ENCODE measurements at regions not wholly inside any gene's neighbourhood (a gene's known extent, or its start where the extent isn't known, plus 50 kb on each side); places are given as distances from the start of the nearest gene placed in this dataset.

DNA sequence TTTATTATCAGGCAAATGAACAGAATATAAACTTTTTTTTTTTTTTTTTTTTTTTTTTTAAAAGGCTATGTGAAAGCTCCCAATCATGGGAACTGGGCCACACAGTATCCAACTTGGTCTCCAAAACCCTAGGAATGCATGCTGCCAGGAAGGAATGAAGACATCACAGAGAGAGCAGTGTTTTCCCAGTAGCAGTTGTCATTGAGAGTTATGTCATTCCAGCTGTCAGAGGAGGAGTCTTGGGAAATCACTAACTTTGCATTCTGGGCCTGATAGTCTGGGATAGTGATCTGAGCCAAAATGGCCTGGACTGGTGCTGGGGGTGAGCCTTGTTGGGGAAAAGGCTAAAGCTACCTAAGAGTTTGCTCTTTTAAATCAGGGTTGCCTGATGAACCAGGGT, 231.3 kb upstream of the MAP3K7 start:
- Histone ChIP-seq H3K27me3 (ENCODE audit: insufficient read depth in 3 of 3, low read length in 2 of 3) (no peaks in the 10 kb centered on the region), H3K27ac (no peak overlapping the region), H3K36me3 (ENCODE audit: insufficient read depth in 1 of 2, low read depth in 1 of 2) (no peaks in the 10 kb centered on the region), H3K4me3 (no peak overlapping the region), H3K4me1 (no peaks in the 10 kb centered on the region), H3K9me3 (no peaks in the 10 kb centered on the region)
- TF ChIP-seq, protein P1, sequence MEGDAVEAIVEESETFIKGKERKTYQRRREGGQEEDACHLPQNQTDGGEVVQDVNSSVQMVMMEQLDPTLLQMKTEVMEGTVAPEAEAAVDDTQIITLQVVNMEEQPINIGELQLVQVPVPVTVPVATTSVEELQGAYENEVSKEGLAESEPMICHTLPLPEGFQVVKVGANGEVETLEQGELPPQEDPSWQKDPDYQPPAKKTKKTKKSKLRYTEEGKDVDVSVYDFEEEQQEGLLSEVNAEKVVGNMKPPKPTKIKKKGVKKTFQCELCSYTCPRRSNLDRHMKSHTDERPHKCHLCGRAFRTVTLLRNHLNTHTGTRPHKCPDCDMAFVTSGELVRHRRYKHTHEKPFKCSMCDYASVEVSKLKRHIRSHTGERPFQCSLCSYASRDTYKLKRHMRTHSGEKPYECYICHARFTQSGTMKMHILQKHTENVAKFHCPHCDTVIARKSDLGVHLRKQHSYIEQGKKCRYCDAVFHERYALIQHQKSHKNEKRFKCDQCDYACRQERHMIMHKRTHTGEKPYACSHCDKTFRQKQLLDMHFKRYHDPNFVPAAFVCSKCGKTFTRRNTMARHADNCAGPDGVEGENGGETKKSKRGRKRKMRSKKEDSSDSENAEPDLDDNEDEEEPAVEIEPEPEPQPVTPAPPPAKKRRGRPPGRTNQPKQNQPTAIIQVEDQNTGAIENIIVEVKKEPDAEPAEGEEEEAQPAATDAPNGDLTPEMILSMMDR (IDR thresholded peaks at IDR 0.05) = no peak
- peak in 1 of 4 donors; percentile 19 for ATAC-seq
- DNase-seq = no peak
- intact Hi-C loops (cut with DNase I) = no loop called here

GRCh38 chr6:90816764-90817163, 229.9 kb upstream of the MAP3K7 start:
- H3K36me3 ChIP-seq (ENCODE audit: insufficient read depth in 1 of 2, low read depth in 1 of 2) = no peaks in the 10 kb centered on the region
- no peaks in the 10 kb centered on the region for H3K27me3 ChIP-seq (ENCODE audit: insufficient read depth in 3 of 3, low read length in 2 of 3)
- WGBS, 3 donors = 87 to 90% (median 88%) methylated on average over 2 of the region's 2 CpGs
- DNase-seq (no peak), ATAC-seq (no peak)
- H3K9me3 ChIP-seq = no peaks in the 10 kb centered on the region
- TF ChIP-seq, protein P1 (IDR thresholded peaks at IDR 0.05) = no peak
- intact Hi-C loops (cut with DNase I) = no loop called here
- H3K27ac ChIP-seq = no peak overlapping the region
- H3K4me1 ChIP-seq = no peaks in the 10 kb centered on the region
- H3K4me3 ChIP-seq = no peak overlapping the region

DNA sequence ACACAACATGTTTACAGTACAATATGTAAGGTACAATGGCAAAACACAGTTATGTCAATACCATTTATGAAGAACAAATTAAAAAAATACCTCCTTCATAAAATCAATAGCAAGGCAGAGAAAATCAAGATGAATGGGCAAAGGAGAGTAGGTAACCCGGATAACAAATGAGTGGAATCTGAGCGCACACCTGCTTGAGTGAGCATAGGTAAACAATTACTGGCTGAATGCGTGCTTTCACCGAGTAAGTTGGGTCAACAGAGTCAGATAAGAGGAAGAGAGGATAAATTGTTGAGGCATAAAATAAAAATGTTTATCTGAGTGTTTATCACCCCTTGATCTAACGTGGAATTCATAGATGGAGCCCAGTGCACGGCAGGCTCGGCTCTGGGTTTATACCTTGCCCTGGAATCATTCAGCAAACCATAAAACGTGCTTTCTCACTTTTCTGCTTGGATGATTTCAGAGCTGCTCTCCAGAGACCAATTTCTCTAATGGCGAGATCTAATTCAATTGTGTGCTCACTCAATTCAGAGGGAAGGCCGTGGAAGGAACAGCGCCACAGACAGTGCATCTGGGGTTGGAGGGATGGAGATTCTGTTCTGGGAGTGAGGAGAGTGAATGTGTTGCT, 224.8 kb upstream of the MAP3K7 start:
- no peaks in the 10 kb centered on the region for H3K36me3 ChIP-seq (ENCODE audit: insufficient read depth in 1 of 2, low read depth in 1 of 2)
- H3K27ac ChIP-seq = no peak overlapping the region
- 72 to 77% (median 73%) methylated on average over 11 of the region's 11 CpGs for WGBS, 3 donors
- ATAC-seq = no peak
- no peaks in the 10 kb centered on the region for H3K4me1 ChIP-seq
- TF ChIP-seq, protein P1 (IDR thresholded peaks at IDR 0.05) = no peak
- intact Hi-C loops (cut with DNase I) = no loop called here
- DNase-seq = no peak
- H3K4me3 ChIP-seq = no peak overlapping the region
- no peaks in the 10 kb centered on the region for H3K27me3 ChIP-seq (ENCODE audit: insufficient read depth in 3 of 3, low read length in 2 of 3)
- no peaks in the 10 kb centered on the region for H3K9me3 ChIP-seq

- H3K4me1 ChIP-seq = no peaks in the 10 kb centered on the region
- no peak for DNase-seq
- no peaks in the 10 kb centered on the region for H3K27me3 ChIP-seq (ENCODE audit: insufficient read depth in 3 of 3, low read length in 2 of 3)
- intact Hi-C loops (cut with DNase I) = no loop called here
- no peak overlapping the region for H3K27ac ChIP-seq
- TF ChIP-seq, protein P1 (IDR thresholded peaks at IDR 0.05) = no peak
- no peaks in the 10 kb centered on the region for H3K9me3 ChIP-seq
- 82 to 86% (median 85%) methylated on average over 4 of the region's 4 CpGs for WGBS, 3 donors
- H3K36me3 ChIP-seq (ENCODE audit: insufficient read depth in 1 of 2, low read depth in 1 of 2) = no peaks in the 10 kb centered on the region
- H3K4me3 ChIP-seq = no peak overlapping the region
- no peak for ATAC-seq
Measured at GRCh38 chr6:90809035-90809434, 222.2 kb upstream of the MAP3K7 start.
